Natural killer cell treated with Interleukin-12 subunit alpha and Interleukin-12 subunit beta and Interleukin-15 and Interleukin-18, amount 100 ng/mL, for 72 hours (primary cell): ENCODE measurements at regions not wholly inside any gene's neighbourhood (a gene's known extent, or its start where the extent isn't known, plus 50 kb on each side); places are given as distances from the start of the nearest gene placed in this dataset.

Source experiments
- ATAC-seq, 2 donors: fragments of 150-1000 bp; cut with Tn5 transposase in 1 of 2; sonication (Bioruptor Pico), chemical (Tn5 transposase) in 1 of 2; 2 replicates each; pipeline ENCODE4 v1.10.0; 2021
- DNase-seq: peaks from one replicate; pipeline ENCODE4 v3.0.0; 2022; ENCODE audit warnings: low spot score
- H3K27ac Mint-ChIP-seq, 2 donors: 1 replicate in 1 of 2; 2 replicates in 1 of 2; pipeline ENCODE4 v1.8.0; 2022; ENCODE audit warnings: mixed read lengths in 2 of 2, mild to moderate bottlenecking in 1 of 2, moderate library complexity in 1 of 2
- H3K27me3 Mint-ChIP-seq, 2 donors: 1 replicate in 1 of 2; 2 replicates in 1 of 2; pipeline ENCODE4 v1.8.0; 2022; ENCODE audit warnings: mixed read lengths in 2 of 2
- H3K36me3 Mint-ChIP-seq: one replicate; pipeline ENCODE4 v1.8.0; 2022; ENCODE audit warnings: mixed read lengths
- H3K4me1 Mint-ChIP-seq, 2 donors: 1 replicate in 1 of 2; 2 replicates in 1 of 2; pipeline ENCODE4 v1.8.0; 2022; ENCODE audit warnings: low read depth in 2 of 2, mixed read lengths in 2 of 2, mild to moderate bottlenecking in 1 of 2
- H3K4me3 Mint-ChIP-seq: one replicate; pipeline ENCODE4 v1.8.0; 2022; ENCODE audit warnings: mixed read lengths
- H3K9me3 Mint-ChIP-seq: 2 replicates; pipeline ENCODE4 v1.8.0; 2022; ENCODE audit warnings: mixed read lengths

DNA sequence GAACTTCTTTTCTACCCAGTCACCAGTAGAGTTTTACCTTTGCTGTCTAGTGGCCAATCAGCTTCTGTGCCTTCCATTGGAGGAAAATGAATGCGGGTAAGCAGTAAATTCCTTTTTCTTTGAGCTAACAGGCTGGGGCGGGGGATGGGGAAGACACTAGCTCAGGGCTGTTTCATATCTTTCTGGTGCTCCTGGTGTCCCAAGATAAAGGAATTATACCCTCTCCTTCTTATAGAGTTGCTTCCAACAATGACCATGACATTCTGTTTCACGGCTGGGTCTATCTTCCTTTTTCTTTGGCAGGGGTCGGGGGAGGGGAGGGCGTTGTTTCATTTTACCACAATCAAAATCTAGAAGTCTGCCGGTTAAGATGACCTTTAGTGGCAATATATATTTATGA is 51.2 kb upstream of the RPS23 start:
- Mint-ChIP-seq H3K4me1 (no peaks in the 10 kb centered on the region), H3K9me3 (no peaks in the 10 kb centered on the region), H3K27me3 (peaks cover 5 to 19% of the 10 kb centered on the region in 2 donors), H3K4me3 (no peak overlapping the region), H3K36me3 (no peaks in the 10 kb centered on the region), H3K27ac (no peak overlapping the region)
- DNase-seq: no peak
- no peak for ATAC-seq
